Keratinocyte (primary cell): ENCODE measurements at regions not wholly inside any gene's neighbourhood (a gene's known extent, or its start where the extent isn't known, plus 50 kb on each side); places are given as distances from the start of the nearest gene placed in this dataset.

Source experiments
- CTCF ChIP-seq, 3 experiments: IDR thresholded peaks in 1 of 3; conservative IDR thresholded peaks in 1 of 3; optimal IDR thresholded peaks in 1 of 3; 2 replicates in 2 of 3; 3 replicates in 1 of 3; pipeline versions ENCODE3 to v1.5.1; 2011; ENCODE audit warnings: low read length in 3 of 3, mild to moderate bottlenecking in 3 of 3, moderate library complexity in 2 of 3, control low read depth in 1 of 3, inconsistent platforms in 1 of 3; ENCODE audit not compliant: insufficient read depth in 2 of 3; ENCODE audit errors: extremely low read depth in 1 of 3
- EZH2 ChIP-seq: IDR thresholded peaks from one replicate; pipeline ENCODE4 v1.6.1; 2012; ENCODE audit warnings: inconsistent platforms, mild to moderate bottlenecking, low read length, moderate library complexity

GRCh38 chr16:66036184-66036583, 330.3 kb upstream of the CDH5 start:
- TF ChIP-seq CTCF (optimal IDR thresholded peaks at IDR 0.05 in 1 of 3, IDR thresholded peaks at IDR 0.05 in 1 of 3, conservative IDR thresholded peaks at IDR 0.05 in 1 of 3; ENCODE audit: extremely low read depth in 1 of 3, insufficient read depth in 2 of 3, low read length in 3 of 3) (no peak), EZH2 (no peak)
